IMR-90 (cell line): ENCODE measurements at regions not wholly inside any gene's neighbourhood (a gene's known extent, or its start where the extent isn't known, plus 50 kb on each side); places are given as distances from the start of the nearest gene placed in this dataset.

Source experiments
- ATAC-seq: fragments of 200-7000 bp; cut with Tn5 transposase; 2 replicates; pipeline ENCODE4 v1.9.1; 2020; ENCODE audit warnings: low read depth, mild to moderate bottlenecking, moderate library complexity
- BruUV-seq: library from RNA; stranded (reverse); fragments of 400-500 nt; replicated peaks from 2 replicates; lab custom pipeline; 2021; lab: Mats Ljungman, UMichigan
- CTCF ChIA-PET: fragments of 300-600 bp; formaldehyde crosslinking; extraction: SDS; loops from one replicate; lab custom pipeline; 2021; ENCODE audit warnings: antibody characterized with exemption; lab: Yijun Ruan, JAX
- POLR2A ChIA-PET: fragments of 300-600 bp; sonication (Branson Sonifier 250); formaldehyde crosslinking; loops from one replicate; lab custom pipeline; 2022; ENCODE audit warnings: antibody characterized with exemption; ENCODE audit not compliant: unreplicated experiment; lab: Charles Lee
- DNase-seq: peaks from one replicate; pipeline ENCODE4 v3.0.0; 2013
- H2AFZ ChIP-seq: replicated peaks from 2 replicates; pipeline ENCODE3; 2013; ENCODE audit warnings: low read length, mild to moderate bottlenecking; ENCODE audit not compliant: poor library complexity
- H2AK5ac ChIP-seq: 2 replicates; pipeline ENCODE4 v1.6.1; 2013; ENCODE audit warnings: low read depth, low read length, inconsistent platforms
- H2AK9ac ChIP-seq: replicated peaks from 2 replicates; pipeline ENCODE3; 2013; ENCODE audit warnings: mild to moderate bottlenecking, low read depth, low read length, moderate library complexity; ENCODE audit not compliant: poor library complexity
- H2BK120ac ChIP-seq: 2 replicates; pipeline ENCODE4 v1.6.1; 2013; ENCODE audit warnings: low read depth, low read length, inconsistent platforms
- H2BK15ac ChIP-seq: 3 replicates; pipeline ENCODE4 v1.6.1; 2013; ENCODE audit warnings: low read depth, low read length, inconsistent platforms
- H2BK20ac ChIP-seq: 2 replicates; pipeline ENCODE4 v1.6.1; 2013; ENCODE audit warnings: low read depth, mild to moderate bottlenecking, inconsistent platforms, low read length, moderate library complexity
- H2BK5ac ChIP-seq: 2 replicates; pipeline ENCODE4 v1.6.1; 2013; ENCODE audit warnings: mild to moderate bottlenecking, low read depth, low read length, inconsistent platforms; ENCODE audit not compliant: poor library complexity, severe bottlenecking
- H3K14ac ChIP-seq: replicated peaks from 2 replicates; pipeline ENCODE4 v1.6.1; 2013; ENCODE audit warnings: low read depth, low read length, inconsistent platforms
- H3K18ac ChIP-seq: 2 replicates; pipeline ENCODE4 v1.6.1; 2013; ENCODE audit warnings: low read depth, low read length, control low read depth
- H3K23ac ChIP-seq: 2 replicates; pipeline ENCODE4 v1.6.1; 2013; ENCODE audit warnings: low read depth, low read length, inconsistent platforms
- H3K27ac ChIP-seq: 2 replicates; pipeline ENCODE4 v1.5.1; 2013; ENCODE audit warnings: mild to moderate bottlenecking, control low read depth, low read length; ENCODE audit not compliant: insufficient read depth
- H3K27me3 ChIP-seq: 2 replicates; pipeline ENCODE4 v1.6.1; 2013; ENCODE audit warnings: low read length; ENCODE audit not compliant: control insufficient read depth, insufficient read depth
- H3K36me3 ChIP-seq: 2 replicates; pipeline ENCODE4 v1.6.1; 2013; ENCODE audit warnings: low read length, mixed read lengths; ENCODE audit not compliant: control insufficient read depth, insufficient read depth
- H3K4ac ChIP-seq: 2 replicates; pipeline ENCODE4 v1.6.1; 2013; ENCODE audit warnings: low read depth, low read length, inconsistent platforms
- H3K4me1 ChIP-seq: 2 replicates; pipeline ENCODE4 v1.6.1; 2013; ENCODE audit warnings: low read length, mixed read lengths; ENCODE audit not compliant: control insufficient read depth, insufficient read depth
- H3K4me2 ChIP-seq: 2 replicates; pipeline ENCODE4 v1.6.1; 2013; ENCODE audit warnings: low read depth, mild to moderate bottlenecking, control low read depth, low read length, moderate library complexity
- H3K4me3 ChIP-seq: 2 replicates; pipeline ENCODE4 v1.5.1; 2013; ENCODE audit warnings: low read depth, mild to moderate bottlenecking, control low read depth, low read length, moderate library complexity; ENCODE audit not compliant: insufficient read depth
- H3K56ac ChIP-seq: 2 replicates; pipeline ENCODE4 v1.6.1; 2013; ENCODE audit warnings: low read length, inconsistent platforms; ENCODE audit not compliant: insufficient read depth; ENCODE audit errors: extremely low read depth
- H3K79me1 ChIP-seq, 2 experiments: 2 replicates each; pipeline ENCODE4 v1.6.1; 2013; ENCODE audit warnings: low read length in 2 of 2, inconsistent platforms in 1 of 2, low read depth in 1 of 2
- H3K9ac ChIP-seq: 2 replicates; pipeline ENCODE4 v1.6.1; 2013; ENCODE audit warnings: low read depth, low read length, control low read depth
- H3K9me1 ChIP-seq: 2 replicates; pipeline ENCODE4 v1.6.1; 2013; ENCODE audit warnings: low read length, inconsistent platforms; ENCODE audit not compliant: insufficient read depth
- H3K9me3 ChIP-seq: 2 replicates; pipeline ENCODE4 v1.6.1; 2013; ENCODE audit warnings: low read length; ENCODE audit not compliant: control insufficient read depth, insufficient read depth
- H4K20me1 ChIP-seq: 2 replicates; pipeline ENCODE4 v1.6.1; 2013; ENCODE audit warnings: low read length, inconsistent platforms; ENCODE audit not compliant: insufficient read depth
- H4K5ac ChIP-seq: 2 replicates; pipeline ENCODE4 v1.6.1; 2013; ENCODE audit warnings: mild to moderate bottlenecking, low read depth, low read length, control low read depth
- H4K8ac ChIP-seq, 2 experiments: 2 replicates each; pipeline ENCODE4 v1.6.1; 2013; ENCODE audit warnings: low read depth in 2 of 2, low read length in 2 of 2, control low read depth in 1 of 2, inconsistent platforms in 1 of 2
- H4K91ac ChIP-seq: 2 replicates; pipeline ENCODE4 v1.6.1; 2013; ENCODE audit warnings: low read depth, low read length, inconsistent platforms; ENCODE audit not compliant: insufficient read depth
- CEBPB ChIP-seq: IDR thresholded peaks from 2 replicates; pipeline ENCODE4 v1.6.1; 2012; ENCODE audit warnings: low read depth, low read length, improper control_type of control experiment
- MAZ ChIP-seq: IDR thresholded peaks from 2 replicates; pipeline ENCODE4 v1.6.1; 2012; ENCODE audit warnings: low read depth, mild to moderate bottlenecking, low read length, improper control_type of control experiment, moderate library complexity, borderline replicate concordance
- POLR2A ChIP-seq: IDR thresholded peaks from 2 replicates; pipeline ENCODE4 v1.6.1; 2012; ENCODE audit warnings: mild to moderate bottlenecking, low read depth, low read length
- RCOR1 ChIP-seq: IDR thresholded peaks from 2 replicates; pipeline ENCODE4 v1.6.1; 2012; ENCODE audit warnings: mild to moderate bottlenecking, low read length, improper control_type of control experiment; ENCODE audit not compliant: insufficient replicate concordance
- SMC3 ChIP-seq: fragments of 150-350 bp; IDR thresholded peaks from 2 replicates; pipeline ENCODE4 v1.6.1; 2016; ENCODE audit warnings: low read depth, mild to moderate bottlenecking, antibody characterized with exemption, low read length, moderate library complexity
- WGBS, 2 experiments: methylation state at CpG; one replicate each; pipeline versions ENCODE4 v1.1.5 to v1.1.7; 2013; ENCODE audit warnings: missing lambda C conversion rate in 2 of 2; ENCODE audit not compliant: insufficient read length in 1 of 2; ENCODE audit errors: extremely low coverage in 2 of 2; 5-methylcytosine and 5-hydroxymethylcytosine counted together
- dilution Hi-C: fragments of 300-500 bp; cut with HindIII; formaldehyde crosslinking; loops from one replicate; pipeline ENCODE4 v1.14.3; 2018; ENCODE audit warnings: low sequenced_read_pairs; ENCODE audit not compliant: unreplicated experiment
- in situ Hi-C: fragments of 300-500 bp; cut with MboI; formaldehyde crosslinking; loops from 3 replicates; pipeline ENCODE4 v1.14.3; 2019; ENCODE audit warnings: low sequenced_read_pairs, inconsistent platforms, mixed read lengths
- intact Hi-C: fragments of 100-400 bp; cut with micrococcal nuclease; formaldehyde crosslinking; loops from 2 replicates; pipeline ENCODE4 v1.10.0; 2022
- TF ChIP-seq, protein P1 (sequence below): conservative IDR thresholded peaks from 2 replicates; pipeline ENCODE4 v1.5.1; 2012; ENCODE audit warnings: mild to moderate bottlenecking, low read depth, low read length, improper control_type of control experiment

DNA sequence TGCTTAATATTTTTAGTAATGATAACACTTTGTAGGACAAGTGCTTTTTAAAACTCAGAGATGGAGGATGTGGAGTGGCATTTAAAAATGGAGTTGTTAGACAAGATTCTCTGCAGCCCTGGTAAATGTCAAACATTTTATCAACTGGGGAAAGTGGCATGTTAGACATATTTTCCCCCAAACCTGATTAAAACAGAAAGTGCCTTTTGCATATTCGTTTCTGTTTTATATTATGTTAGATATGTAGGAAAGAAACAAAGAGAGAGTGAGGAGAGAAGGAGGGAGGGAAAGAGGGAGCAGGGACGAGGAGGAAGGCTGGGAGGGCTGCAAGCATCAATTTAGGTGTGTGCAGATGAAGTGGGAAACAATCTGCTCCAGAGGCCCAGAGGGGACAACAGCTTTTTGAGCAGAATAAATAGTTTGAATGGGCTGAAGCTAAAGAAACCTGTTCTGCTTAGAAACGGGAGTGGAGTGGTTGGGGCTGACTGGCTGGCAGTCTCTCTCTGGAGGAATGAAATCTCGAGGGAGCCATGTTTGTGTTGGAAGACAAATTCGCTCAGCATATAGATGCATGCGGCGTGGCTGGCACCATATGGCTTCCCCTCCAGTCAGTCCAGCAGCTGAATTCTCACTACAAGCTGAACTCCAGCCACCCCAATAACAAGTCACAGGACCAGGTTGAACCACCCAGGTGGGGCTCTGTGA is 502.2 kb downstream of the AJAP1 start:
- Histone ChIP-seq H2BK15ac (no peak overlapping the region), H2AFZ (no peak overlapping the region), H2AK5ac (no peak overlapping the region), H2BK20ac (no peak overlapping the region), H2AK9ac (no peak overlapping the region), H3K9me3 (peaks cover 30% of the 10 kb centered on the region), H3K36me3 (no peaks in the 10 kb centered on the region), H3K79me1 (no peaks in the 10 kb centered on the region), H3K9ac (no peak overlapping the region), H3K27ac (no peak overlapping the region), H3K4ac (no peak overlapping the region), H3K4me2 (no peak overlapping the region), H3K56ac (no peak overlapping the region), H3K9me1 (no peaks in the 10 kb centered on the region), H4K8ac (no peak overlapping the region), H3K4me3 (no peak overlapping the region), H4K5ac (no peak overlapping the region), H3K23ac (no peak overlapping the region), H2BK5ac (no peak overlapping the region), H3K4me1 (no peaks in the 10 kb centered on the region), H2BK120ac (no peak overlapping the region), H3K27me3 (no peaks in the 10 kb centered on the region), H3K18ac (no peak overlapping the region), H3K14ac (no peak overlapping the region), H4K91ac (no peak overlapping the region), H4K20me1 (no peaks in the 10 kb centered on the region)
- ATAC-seq = no peak
- dilution Hi-C loops (no loop called here), in situ Hi-C loops (no loop called here), intact Hi-C loops (no loop called here)
- BruUV-seq = no TSS peak
- no peak for DNase-seq
- POLR2A ChIA-PET = no interaction called here
- WGBS, 2 experiments = no CpG with 5 or more reads among the region's 7 CpGs
- CTCF ChIA-PET = interaction anchor here (0.6 kb wide), 1 partner anchor 97 kb away, joined by 3 read pairs; no protein-coding TSS in a partner anchor
- TF ChIP-seq, protein P1, sequence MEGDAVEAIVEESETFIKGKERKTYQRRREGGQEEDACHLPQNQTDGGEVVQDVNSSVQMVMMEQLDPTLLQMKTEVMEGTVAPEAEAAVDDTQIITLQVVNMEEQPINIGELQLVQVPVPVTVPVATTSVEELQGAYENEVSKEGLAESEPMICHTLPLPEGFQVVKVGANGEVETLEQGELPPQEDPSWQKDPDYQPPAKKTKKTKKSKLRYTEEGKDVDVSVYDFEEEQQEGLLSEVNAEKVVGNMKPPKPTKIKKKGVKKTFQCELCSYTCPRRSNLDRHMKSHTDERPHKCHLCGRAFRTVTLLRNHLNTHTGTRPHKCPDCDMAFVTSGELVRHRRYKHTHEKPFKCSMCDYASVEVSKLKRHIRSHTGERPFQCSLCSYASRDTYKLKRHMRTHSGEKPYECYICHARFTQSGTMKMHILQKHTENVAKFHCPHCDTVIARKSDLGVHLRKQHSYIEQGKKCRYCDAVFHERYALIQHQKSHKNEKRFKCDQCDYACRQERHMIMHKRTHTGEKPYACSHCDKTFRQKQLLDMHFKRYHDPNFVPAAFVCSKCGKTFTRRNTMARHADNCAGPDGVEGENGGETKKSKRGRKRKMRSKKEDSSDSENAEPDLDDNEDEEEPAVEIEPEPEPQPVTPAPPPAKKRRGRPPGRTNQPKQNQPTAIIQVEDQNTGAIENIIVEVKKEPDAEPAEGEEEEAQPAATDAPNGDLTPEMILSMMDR = no peak
- TF ChIP-seq RCOR1 (no peak), POLR2A (no peak), SMC3 (no peak), CEBPB (no peak), MAZ (no peak)
